NCI-H2171 (cell line): ENCODE measurements at regions not wholly inside any gene's neighbourhood (a gene's known extent, or its start where the extent isn't known, plus 50 kb on each side); places are given as distances from the start of the nearest gene placed in this dataset.

Experiments
- DNase-seq: peaks from one replicate; lab custom pipeline; 2025; lab: John Stamatoyannopoulos, UW

DNA sequence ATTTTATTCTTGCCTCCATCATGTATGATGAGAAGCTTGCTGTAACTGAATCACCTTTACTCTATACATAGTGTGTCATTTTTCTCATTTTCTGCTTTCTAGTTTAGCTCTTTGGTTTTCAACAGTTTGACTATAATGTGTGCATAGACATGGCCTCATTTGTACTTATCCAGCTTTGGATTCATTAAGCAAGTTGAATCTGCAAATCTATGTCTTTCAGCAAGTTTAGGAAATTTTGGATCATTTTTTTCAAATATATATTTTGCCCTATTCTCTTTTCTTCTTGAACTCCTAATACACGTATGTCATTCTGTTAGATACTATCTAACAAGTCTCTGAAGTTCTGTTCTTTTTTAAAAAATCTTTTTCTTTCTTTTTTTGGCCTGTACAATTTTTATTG is 57.8 kb downstream of the PRLHR start:
- DNase-seq, result no peak

DNA sequence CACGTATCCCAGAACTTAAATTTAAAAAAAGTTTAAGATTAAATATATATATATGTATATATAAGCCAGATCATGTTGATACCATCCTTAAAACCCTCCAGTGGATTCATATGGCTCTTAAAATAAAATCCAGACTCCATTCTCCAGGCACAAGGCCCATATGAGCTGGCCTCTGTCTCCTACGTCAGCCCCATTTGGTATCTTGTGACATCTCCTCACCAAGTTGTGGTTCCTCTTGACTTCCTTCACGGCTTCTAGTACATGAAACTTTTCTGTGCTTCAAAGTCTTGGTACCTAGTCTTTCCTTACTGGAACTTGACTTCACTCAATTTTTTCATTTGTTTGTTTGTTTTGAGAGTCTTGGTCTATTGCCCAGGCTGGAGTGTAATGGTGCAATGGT is 61.3 kb downstream of the PRLHR start:
- no peak for DNase-seq

DNA sequence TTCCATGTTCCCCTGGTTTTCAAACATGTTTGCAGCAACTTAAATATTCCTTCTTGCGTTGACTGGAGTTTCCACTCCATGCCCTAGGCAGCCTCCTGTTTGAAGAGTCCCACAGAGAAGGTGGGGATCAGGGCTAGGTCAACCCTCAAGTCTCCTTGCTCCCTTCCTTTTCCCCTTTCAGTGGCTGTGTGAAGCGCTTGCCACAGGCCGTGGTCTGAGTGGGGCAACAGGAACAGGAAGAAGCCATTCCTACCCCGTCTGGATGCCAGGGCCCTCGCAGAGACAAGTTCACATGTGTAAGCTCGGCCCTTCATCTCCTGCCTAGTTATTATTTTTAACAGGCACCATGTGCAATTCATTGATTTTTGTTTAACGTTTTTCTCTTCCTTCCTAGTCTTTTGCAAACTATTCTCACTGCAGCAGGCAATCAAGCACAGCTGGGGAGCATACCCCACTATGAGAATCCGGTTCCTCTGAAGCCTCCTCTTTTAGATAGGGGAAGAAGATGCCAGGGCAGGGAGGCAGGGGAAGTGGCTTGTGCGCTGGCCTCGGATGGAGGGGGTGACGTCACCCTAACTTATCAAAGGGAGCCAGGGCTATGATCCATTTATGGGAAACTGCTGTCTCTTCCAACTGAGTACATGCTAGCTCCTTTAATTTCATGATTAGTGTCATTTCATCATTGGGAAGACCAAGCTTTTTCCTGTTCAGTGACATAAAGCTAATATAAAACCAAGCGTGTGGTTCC is 64.2 kb downstream of the PRLHR start:
- DNase-seq, result no peak

DNA sequence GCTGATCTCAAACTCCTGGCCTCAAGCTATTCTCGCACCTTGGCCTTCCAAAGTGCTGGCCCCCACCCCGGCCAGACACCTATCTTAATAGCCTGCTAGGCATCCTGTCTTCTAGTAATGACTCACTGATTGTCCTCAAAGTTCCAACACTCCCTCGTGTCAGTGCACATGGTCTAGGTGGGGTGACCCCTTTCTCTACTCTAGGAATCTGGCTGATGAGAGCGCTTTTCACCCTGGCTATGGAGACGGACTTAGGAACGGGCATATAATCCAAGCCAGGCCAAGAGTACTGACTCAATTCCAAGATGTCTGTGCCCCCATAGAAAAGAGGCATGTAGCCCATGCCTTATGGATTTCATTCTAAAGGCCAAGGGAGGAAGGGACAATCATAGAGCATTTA is 67.0 kb downstream of the PRLHR start:
- no peak for DNase-seq

DNA sequence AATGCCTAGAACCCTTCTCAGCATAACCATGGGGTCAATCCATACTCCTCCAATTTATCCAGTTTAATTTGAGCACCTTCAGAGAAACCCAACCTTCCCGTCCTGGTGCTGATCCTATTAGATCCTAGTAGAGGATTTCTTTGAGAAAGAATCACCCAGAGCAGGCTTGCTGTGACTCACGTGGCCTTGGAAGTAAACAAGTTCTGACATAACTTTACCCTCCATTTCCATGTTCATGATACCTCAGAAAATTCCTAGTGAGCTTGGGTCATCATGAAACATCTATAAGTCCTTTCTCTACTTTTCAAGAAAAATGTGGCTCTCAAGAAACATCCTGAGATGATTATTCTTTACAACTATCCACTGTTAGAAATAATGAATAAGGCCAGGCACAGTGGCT is 71.7 kb downstream of the PRLHR start:
- DNase-seq, result no peak

DNA sequence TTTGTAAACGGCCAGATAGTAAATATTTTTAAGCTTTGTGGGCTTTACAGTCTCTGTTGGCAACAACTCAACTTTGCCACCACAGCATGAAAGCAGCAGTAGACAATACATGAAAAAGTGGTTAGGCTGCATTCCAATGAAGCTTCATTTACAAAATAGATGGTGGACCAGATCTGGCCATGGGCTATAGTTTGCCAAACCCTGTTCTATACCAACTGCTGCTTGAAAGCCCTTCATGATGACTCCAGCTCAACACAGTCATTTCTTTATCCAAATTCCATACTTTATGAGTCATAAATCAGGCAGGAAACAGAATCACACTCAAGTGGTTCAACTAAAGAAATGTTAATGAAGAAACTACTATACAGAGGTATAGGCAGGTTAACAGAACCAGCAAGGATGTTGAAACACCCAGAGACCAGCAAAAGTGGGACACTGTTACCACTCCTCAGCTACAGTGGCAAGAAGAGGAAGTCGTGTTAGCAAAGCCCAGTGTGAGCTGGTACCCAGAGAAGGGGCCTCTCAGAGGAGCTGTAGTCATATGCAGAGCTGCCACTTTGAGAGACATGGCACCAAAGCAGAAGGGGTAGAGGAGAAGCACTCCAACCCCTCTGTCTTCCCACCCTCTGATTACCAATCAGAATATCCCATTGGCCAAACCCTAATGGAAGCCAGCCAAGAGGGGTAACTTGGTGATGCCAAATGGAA is 72.5 kb downstream of the PRLHR start:
- no peak for DNase-seq

DNA sequence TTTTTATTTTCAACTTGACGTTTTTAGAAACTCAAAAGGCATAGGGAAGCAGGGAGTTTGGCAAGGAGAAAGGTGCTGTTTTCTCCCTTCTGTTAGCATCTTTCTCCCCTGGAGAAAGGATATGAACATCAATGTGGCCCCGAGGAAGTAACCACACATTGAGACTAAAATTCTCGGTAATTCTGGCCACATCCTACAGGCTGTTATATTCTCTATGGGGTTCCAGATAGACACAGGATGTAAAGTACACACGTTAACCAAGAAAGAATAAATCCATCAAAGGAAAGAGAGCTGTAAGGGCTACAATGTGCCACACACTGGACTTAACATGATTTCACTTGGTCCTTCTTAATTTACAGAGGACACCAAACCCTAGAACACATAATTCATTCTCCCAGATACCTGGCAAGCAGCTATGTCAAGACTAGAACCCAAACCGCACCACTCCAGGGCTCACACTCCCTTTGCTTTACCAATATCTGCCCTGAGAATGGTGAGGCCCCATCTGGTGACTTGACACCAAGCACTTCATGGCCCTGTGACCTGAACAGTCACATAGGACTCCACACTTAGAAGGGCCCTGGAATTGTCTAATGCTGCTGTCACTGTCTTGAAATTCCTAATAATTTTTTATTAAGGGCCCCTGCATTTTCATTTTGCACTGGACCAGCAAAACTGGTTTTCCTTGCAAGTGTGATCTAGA is 73.9 kb downstream of the PRLHR start:
- no peak for DNase-seq

DNA sequence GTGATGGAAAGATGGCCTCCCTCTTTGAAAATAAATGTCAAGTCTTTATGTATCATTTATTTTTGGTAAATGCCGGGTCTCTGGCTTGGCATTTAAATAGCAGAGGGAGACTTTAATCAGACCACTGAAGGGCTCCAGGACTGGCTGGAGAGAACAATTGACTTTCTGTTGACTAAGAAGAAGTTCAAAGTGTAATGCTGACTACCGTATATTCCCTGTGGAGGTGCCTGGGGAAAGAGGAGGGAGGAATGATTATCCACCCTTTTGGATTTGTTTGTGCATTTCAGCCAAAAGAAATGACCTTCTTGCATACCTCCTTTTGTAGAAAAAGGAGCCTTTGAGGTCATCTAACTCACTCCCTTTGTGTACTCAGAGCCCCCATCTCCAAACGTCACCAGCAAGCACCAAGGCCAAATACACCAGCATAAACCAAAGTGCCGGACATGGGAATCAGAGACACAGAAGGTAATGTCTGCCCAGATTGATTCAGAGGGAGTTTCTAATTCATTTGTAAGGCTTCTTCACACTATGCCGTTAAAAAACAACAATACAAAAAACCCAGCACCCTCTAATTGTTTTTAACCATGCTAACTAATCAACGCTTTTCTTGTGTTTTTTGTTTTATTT is 75.2 kb downstream of the PRLHR start:
- DNase-seq, result no peak

DNA sequence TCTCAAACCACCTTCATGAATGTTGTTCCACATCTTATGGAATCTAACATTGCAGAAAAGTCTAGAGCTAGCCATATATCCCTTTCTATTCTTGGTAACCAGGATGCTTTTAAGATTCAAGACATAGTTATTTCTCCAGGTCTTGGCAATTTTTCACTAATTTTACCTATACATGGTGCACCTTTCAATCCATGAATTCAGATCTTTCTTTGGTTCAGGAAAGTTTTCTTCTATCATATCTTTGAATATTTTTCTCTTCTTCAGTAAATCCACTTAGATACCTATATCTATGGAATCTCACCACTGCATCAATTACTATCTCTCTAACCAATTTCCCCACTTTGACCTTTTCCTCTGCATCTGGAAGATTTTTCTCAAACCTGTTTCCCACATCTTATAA is 77.4 kb downstream of the PRLHR start:
- no peak for DNase-seq

DNA sequence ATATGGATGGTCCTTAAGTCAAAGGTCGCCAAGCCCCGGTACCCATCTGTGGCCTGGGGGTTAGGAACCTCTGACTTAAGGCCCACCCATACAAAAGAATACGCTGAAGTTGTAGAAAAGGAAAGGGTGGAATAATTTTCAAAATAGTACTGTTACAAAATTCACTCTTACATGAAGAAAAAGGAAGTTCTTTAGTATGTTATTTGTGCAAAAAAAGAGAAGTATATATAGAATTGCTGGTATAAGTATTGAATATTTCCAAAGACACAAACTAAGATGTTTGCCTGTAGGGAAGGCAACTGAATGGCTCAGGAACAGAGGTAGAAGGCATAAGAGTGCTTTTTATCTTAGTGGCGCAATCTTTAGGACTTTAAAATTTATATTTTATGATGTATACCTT is 78.7 kb downstream of the PRLHR start:
- no peak for DNase-seq

DNA sequence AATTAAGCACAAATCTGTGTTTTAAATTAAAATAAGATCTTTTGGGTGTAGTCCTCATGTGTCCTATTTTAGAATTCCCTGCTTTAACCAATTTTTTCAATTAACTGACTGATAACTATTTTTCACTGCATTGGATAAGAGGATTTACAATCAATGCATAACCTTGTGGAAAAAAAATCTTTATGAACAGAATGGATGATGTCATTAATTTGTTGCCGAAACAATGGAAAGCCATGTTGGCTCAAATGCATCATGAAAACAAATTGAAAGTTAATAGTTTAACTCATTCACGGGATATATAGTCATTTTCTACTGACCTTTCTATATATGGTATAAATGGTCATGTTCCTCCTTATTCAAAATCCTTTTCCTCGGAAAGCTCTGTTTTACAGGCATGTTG is 82.3 kb downstream of the PRLHR start:
- DNase-seq, result no peak

DNA sequence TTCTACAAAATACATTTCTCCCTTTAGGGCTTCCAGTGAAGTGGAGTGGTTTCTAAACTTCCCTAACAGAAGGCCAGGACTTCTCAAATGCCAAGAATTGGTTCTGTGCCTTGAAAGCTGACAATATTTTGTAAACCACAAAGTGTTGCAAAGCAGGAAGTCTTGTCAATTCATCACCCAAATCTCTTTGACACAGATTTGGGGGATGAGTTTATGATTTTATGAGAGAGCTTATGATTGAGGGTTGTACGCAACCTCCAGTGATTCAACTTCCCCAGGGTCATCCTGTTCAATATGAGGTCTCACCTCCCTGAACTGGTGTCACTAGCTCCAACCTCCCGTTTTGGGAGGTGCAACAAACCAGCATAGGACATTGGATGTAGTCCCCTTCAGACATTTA is 83.7 kb downstream of the PRLHR start:
- DNase-seq, result no peak

DNA sequence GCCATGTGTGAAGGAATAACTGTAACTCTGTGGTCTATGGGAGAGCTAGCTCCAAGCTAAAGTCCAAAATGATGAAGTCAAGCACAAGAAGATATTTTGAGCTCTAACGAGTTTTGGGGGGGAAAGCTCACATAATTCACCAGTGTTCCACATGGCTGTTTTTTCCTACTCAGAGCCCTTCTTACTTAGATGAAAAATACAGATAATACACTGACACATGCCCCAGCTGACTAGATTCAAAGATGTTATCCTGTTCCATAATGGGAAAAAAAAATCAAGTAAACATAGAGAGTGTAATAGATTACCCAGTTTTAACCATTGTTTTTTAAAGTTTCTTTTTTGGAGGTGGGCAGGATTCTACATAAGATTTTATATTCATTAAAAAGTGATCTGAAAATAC is 86.6 kb downstream of the PRLHR start:
- no peak for DNase-seq

DNA sequence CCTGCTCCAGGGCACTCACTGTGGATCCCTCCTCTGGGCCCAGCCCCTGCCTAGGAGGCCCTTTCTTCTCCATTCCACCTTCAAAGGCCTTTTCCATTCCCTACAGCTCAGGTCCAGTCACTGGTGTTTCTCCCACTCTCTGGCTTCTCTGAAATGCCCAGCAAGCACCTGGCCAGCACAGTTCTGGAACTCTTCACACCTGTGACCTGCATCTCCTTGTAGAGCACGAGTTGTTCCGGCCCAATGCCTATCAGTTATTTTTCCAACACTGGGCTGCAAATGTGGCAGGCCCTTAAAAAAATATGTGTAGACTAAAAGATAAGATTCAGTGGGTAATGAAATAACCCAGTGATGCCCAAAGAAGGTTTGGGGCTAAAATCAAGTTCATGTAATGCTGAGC is 87.1 kb downstream of the PRLHR start:
- no peak for DNase-seq

DNA sequence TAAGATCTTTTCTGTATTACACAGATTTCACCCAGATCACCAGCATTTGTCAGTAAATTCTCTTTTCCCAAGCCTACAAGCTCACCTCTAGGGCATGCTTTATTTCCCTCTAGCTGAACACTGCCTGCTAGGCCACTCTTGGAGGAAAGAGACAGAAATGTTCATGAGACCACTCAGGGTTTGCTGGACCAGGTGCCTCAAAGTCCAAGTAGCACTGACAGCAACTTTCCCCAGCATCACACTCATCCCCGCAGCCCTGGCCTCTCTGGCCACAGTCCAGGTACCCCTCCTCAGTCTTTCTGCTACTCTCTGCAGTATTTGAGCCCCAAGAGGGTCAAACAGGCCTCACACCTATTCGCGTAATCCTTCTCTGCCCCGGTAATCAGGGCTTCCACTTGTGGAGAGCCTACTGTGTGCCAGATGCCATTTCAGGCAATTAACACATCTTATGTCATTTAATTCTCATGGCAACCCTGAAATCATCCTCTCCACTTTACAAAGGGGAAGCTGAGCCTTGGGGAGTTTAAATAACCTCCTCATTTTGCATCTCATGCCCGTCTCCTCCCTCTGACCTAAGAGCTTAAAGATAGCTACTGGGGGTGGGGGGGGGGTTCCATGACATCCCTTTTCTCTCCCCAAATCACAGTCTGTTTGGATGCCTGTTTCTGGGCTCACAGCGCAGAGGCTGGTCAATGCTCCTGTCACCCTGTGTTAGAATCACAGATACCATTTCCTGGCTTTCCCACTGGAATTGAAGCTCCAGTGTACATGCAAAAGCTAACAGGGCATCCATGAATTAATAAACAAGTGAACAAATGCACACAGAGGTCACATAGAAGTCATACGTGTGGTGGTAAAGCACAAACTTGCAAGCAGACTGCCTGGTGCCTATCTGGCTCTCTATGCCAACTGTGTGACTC is 88.5 kb downstream of the PRLHR start:
- DNase-seq, result no peak

DNA sequence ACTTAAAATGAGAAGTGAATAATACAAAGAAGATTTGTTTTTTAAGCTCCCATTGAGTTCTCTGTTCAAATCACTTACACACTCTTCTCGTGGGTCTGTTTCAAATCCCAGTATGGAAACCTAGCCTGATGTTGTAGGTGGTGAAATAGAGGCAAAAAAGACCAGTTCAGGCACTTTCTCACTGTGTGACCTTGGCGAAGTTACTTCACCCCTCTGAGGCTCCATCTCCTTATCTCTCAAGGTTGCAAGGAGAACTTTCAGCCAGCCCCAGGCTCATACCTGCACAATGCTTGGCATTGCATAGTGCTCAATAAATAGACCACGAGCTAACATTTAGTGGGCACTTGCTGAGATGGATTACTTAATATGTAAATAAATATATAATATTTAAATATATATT is 90.1 kb downstream of the PRLHR start:
- DNase-seq, result no peak

DNA sequence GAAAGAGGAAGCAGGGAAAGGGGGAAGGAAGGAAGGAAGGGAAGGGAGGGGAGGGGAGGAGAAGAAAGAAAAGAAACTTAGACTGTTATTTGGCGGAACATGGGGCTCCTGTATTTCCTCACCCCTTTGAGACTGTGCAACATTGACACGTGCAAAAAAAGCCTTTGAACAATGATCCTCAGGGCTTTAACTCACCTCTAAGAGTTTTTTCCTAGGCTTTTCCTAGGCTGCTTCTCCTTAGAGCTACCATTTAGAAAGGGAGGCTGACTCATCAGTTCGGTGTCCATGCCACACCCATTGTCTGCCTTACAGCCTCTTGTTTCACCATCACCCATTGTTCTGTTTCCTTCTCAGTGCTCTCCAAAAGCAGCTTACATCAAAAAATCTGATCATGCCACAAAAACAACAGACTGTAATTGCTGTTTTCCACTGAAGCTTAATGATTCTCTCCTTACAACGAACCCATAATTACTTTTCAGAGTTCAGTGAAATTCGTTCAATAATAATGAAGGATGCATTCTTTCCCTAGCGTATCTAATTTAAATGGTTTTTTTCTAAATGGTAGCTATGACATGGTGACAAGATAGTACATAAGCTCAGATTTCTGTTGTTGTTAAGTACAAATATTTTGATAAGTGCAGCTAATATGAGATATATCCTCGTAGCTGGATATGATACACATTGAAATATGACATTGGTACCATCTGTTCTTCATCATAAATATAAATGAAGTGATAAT is 90.8 kb downstream of the PRLHR start:
- no peak for DNase-seq

DNA sequence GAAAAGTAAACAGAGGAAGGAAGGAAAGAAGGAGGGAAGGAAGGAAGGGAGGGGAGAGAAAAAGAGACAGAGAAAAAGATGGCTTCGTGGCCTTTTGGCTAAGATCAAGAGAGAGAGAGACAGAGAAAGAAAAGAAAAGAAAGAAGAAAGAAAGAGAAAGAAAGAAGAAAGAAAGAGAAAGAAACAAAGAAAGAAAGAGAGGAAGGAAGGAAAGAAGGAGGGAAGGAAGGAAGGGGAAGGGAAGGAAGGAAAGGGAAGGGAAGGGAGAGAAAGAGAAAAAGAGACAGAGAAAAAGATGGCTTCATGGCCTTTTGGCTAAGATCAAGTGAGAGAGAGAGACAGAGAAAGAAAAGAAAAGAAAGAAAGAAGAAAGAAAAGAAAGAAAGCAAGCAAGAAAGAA is 91.4 kb downstream of the PRLHR start:
- DNase-seq, result no peak

DNA sequence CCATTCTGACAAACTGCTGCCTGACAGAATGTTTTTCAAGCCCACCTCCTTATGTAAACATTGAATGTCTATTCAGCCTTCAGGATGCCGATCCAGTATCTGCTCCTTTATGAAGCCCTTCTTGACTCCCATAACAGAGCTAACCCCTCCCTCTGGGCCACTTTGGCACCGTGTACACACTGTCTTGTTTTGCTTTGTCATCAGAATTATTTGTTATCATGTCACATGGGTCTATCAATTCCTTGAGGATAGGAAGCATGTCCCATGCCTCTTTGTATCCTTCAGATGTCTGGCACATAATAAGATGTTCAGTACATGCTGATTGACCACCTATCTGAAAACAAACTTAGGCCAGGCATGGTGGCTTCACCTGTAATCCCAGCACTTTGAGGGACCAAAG is 92.3 kb downstream of the PRLHR start:
- DNase-seq, result no peak

DNA sequence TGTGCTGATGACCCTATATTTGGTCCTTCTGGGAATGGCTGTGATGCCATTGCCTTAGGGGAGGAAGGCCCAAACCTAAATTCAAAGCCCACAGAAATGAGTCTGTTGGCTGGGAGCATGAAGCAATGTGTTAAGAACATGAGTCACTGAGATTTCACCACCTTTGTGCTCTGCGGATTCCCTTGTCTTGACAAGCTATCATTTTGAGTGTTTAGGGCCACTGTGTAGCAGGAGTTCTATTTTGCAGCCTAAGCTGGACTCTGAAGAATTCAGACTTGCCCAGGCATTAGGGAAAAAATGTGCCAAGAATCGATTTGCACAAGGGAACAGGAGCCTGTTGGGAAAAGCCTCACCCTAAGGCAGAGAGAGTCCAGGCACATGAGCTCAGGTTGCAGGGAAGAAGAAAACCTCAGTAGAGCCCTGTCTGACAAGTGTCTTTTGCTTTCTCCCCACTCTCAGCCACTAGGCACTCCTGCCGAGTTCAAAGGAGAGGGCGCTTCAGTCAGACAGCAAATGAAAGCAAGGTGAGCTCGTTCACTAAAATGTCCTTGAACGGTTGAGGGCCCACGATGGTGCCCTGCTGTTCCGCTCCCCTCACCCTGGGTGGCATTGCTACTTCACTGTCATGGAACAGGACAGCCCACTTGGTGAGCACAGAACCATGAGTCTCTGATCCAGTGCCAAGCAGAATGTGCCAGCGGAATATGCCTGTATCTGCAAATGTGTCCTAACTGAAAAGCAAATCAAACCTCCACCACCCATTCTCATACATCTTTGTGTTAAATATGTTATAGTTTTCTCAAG is 93.6 kb downstream of the PRLHR start:
- DNase-seq, result no peak
